IMR-90 (cell line): ENCODE measurements at regions not wholly inside any gene's neighbourhood (a gene's known extent, or its start where the extent isn't known, plus 50 kb on each side); places are given as distances from the start of the nearest gene placed in this dataset.

Source experiments
- ATAC-seq: fragments of 200-7000 bp; cut with Tn5 transposase; 2 replicates; pipeline ENCODE4 v1.9.1; 2020; ENCODE audit warnings: low read depth, mild to moderate bottlenecking, moderate library complexity
- BruUV-seq: library from RNA; stranded (reverse); fragments of 400-500 nt; replicated peaks from 2 replicates; lab custom pipeline; 2021; lab: Mats Ljungman, UMichigan
- CTCF ChIA-PET: fragments of 300-600 bp; formaldehyde crosslinking; extraction: SDS; loops from one replicate; lab custom pipeline; 2021; ENCODE audit warnings: antibody characterized with exemption; lab: Yijun Ruan, JAX
- POLR2A ChIA-PET: fragments of 300-600 bp; sonication (Branson Sonifier 250); formaldehyde crosslinking; loops from one replicate; lab custom pipeline; 2022; ENCODE audit warnings: antibody characterized with exemption; ENCODE audit not compliant: unreplicated experiment; lab: Charles Lee
- DNase-seq: peaks from one replicate; pipeline ENCODE4 v3.0.0; 2013
- H2AFZ ChIP-seq: replicated peaks from 2 replicates; pipeline ENCODE3; 2013; ENCODE audit warnings: low read length, mild to moderate bottlenecking; ENCODE audit not compliant: poor library complexity
- H2AK5ac ChIP-seq: 2 replicates; pipeline ENCODE4 v1.6.1; 2013; ENCODE audit warnings: low read depth, low read length, inconsistent platforms
- H2AK9ac ChIP-seq: replicated peaks from 2 replicates; pipeline ENCODE3; 2013; ENCODE audit warnings: mild to moderate bottlenecking, low read depth, low read length, moderate library complexity; ENCODE audit not compliant: poor library complexity
- H2BK120ac ChIP-seq: 2 replicates; pipeline ENCODE4 v1.6.1; 2013; ENCODE audit warnings: low read depth, low read length, inconsistent platforms
- H2BK15ac ChIP-seq: 3 replicates; pipeline ENCODE4 v1.6.1; 2013; ENCODE audit warnings: low read depth, low read length, inconsistent platforms
- H2BK20ac ChIP-seq: 2 replicates; pipeline ENCODE4 v1.6.1; 2013; ENCODE audit warnings: low read depth, mild to moderate bottlenecking, inconsistent platforms, low read length, moderate library complexity
- H2BK5ac ChIP-seq: 2 replicates; pipeline ENCODE4 v1.6.1; 2013; ENCODE audit warnings: mild to moderate bottlenecking, low read depth, low read length, inconsistent platforms; ENCODE audit not compliant: poor library complexity, severe bottlenecking
- H3K14ac ChIP-seq: replicated peaks from 2 replicates; pipeline ENCODE4 v1.6.1; 2013; ENCODE audit warnings: low read depth, low read length, inconsistent platforms
- H3K18ac ChIP-seq: 2 replicates; pipeline ENCODE4 v1.6.1; 2013; ENCODE audit warnings: low read depth, low read length, control low read depth
- H3K23ac ChIP-seq: 2 replicates; pipeline ENCODE4 v1.6.1; 2013; ENCODE audit warnings: low read depth, low read length, inconsistent platforms
- H3K27ac ChIP-seq: 2 replicates; pipeline ENCODE4 v1.5.1; 2013; ENCODE audit warnings: mild to moderate bottlenecking, control low read depth, low read length; ENCODE audit not compliant: insufficient read depth
- H3K27me3 ChIP-seq: 2 replicates; pipeline ENCODE4 v1.6.1; 2013; ENCODE audit warnings: low read length; ENCODE audit not compliant: control insufficient read depth, insufficient read depth
- H3K36me3 ChIP-seq: 2 replicates; pipeline ENCODE4 v1.6.1; 2013; ENCODE audit warnings: low read length, mixed read lengths; ENCODE audit not compliant: control insufficient read depth, insufficient read depth
- H3K4ac ChIP-seq: 2 replicates; pipeline ENCODE4 v1.6.1; 2013; ENCODE audit warnings: low read depth, low read length, inconsistent platforms
- H3K4me1 ChIP-seq: 2 replicates; pipeline ENCODE4 v1.6.1; 2013; ENCODE audit warnings: low read length, mixed read lengths; ENCODE audit not compliant: control insufficient read depth, insufficient read depth
- H3K4me2 ChIP-seq: 2 replicates; pipeline ENCODE4 v1.6.1; 2013; ENCODE audit warnings: low read depth, mild to moderate bottlenecking, control low read depth, low read length, moderate library complexity
- H3K4me3 ChIP-seq: 2 replicates; pipeline ENCODE4 v1.5.1; 2013; ENCODE audit warnings: low read depth, mild to moderate bottlenecking, control low read depth, low read length, moderate library complexity; ENCODE audit not compliant: insufficient read depth
- H3K56ac ChIP-seq: 2 replicates; pipeline ENCODE4 v1.6.1; 2013; ENCODE audit warnings: low read length, inconsistent platforms; ENCODE audit not compliant: insufficient read depth; ENCODE audit errors: extremely low read depth
- H3K79me1 ChIP-seq, 2 experiments: 2 replicates each; pipeline ENCODE4 v1.6.1; 2013; ENCODE audit warnings: low read length in 2 of 2, inconsistent platforms in 1 of 2, low read depth in 1 of 2
- H3K9ac ChIP-seq: 2 replicates; pipeline ENCODE4 v1.6.1; 2013; ENCODE audit warnings: low read depth, low read length, control low read depth
- H3K9me1 ChIP-seq: 2 replicates; pipeline ENCODE4 v1.6.1; 2013; ENCODE audit warnings: low read length, inconsistent platforms; ENCODE audit not compliant: insufficient read depth
- H3K9me3 ChIP-seq: 2 replicates; pipeline ENCODE4 v1.6.1; 2013; ENCODE audit warnings: low read length; ENCODE audit not compliant: control insufficient read depth, insufficient read depth
- H4K20me1 ChIP-seq: 2 replicates; pipeline ENCODE4 v1.6.1; 2013; ENCODE audit warnings: low read length, inconsistent platforms; ENCODE audit not compliant: insufficient read depth
- H4K5ac ChIP-seq: 2 replicates; pipeline ENCODE4 v1.6.1; 2013; ENCODE audit warnings: mild to moderate bottlenecking, low read depth, low read length, control low read depth
- H4K8ac ChIP-seq, 2 experiments: 2 replicates each; pipeline ENCODE4 v1.6.1; 2013; ENCODE audit warnings: low read depth in 2 of 2, low read length in 2 of 2, control low read depth in 1 of 2, inconsistent platforms in 1 of 2
- H4K91ac ChIP-seq: 2 replicates; pipeline ENCODE4 v1.6.1; 2013; ENCODE audit warnings: low read depth, low read length, inconsistent platforms; ENCODE audit not compliant: insufficient read depth
- CEBPB ChIP-seq: IDR thresholded peaks from 2 replicates; pipeline ENCODE4 v1.6.1; 2012; ENCODE audit warnings: low read depth, low read length, improper control_type of control experiment
- CHD1 ChIP-seq: IDR thresholded peaks from 2 replicates; pipeline ENCODE4 v1.6.1; 2012; ENCODE audit warnings: low read depth, low read length, improper control_type of control experiment
- MAFK ChIP-seq: IDR thresholded peaks from 2 replicates; pipeline ENCODE4 v1.6.1; 2012; ENCODE audit warnings: low read depth, low read length, improper control_type of control experiment
- NFE2L2 ChIP-seq: fragments of 150-350 bp; IDR thresholded peaks from 2 replicates; pipeline ENCODE4 v1.6.1; 2016; ENCODE audit warnings: low read depth, mild to moderate bottlenecking, low read length
- POLR2A ChIP-seq: IDR thresholded peaks from 2 replicates; pipeline ENCODE4 v1.6.1; 2012; ENCODE audit warnings: mild to moderate bottlenecking, low read depth, low read length
- RAD21 ChIP-seq: IDR thresholded peaks from 2 replicates; pipeline ENCODE4 v1.6.1; 2012; ENCODE audit warnings: low read length, improper control_type of control experiment
- RCOR1 ChIP-seq: IDR thresholded peaks from 2 replicates; pipeline ENCODE4 v1.6.1; 2012; ENCODE audit warnings: mild to moderate bottlenecking, low read length, improper control_type of control experiment; ENCODE audit not compliant: insufficient replicate concordance
- RFX5 ChIP-seq: IDR thresholded peaks from 2 replicates; pipeline ENCODE4 v1.8.0; 2012; ENCODE audit warnings: low read depth, mild to moderate bottlenecking, low read length, moderate library complexity
- SMC3 ChIP-seq: fragments of 150-350 bp; IDR thresholded peaks from 2 replicates; pipeline ENCODE4 v1.6.1; 2016; ENCODE audit warnings: low read depth, mild to moderate bottlenecking, antibody characterized with exemption, low read length, moderate library complexity
- WGBS, 2 experiments: methylation state at CpG; one replicate each; pipeline versions ENCODE4 v1.1.5 to v1.1.7; 2013; ENCODE audit warnings: missing lambda C conversion rate in 2 of 2; ENCODE audit not compliant: insufficient read length in 1 of 2; ENCODE audit errors: extremely low coverage in 2 of 2; 5-methylcytosine and 5-hydroxymethylcytosine counted together
- dilution Hi-C: fragments of 300-500 bp; cut with HindIII; formaldehyde crosslinking; loops from one replicate; pipeline ENCODE4 v1.14.3; 2018; ENCODE audit warnings: low sequenced_read_pairs; ENCODE audit not compliant: unreplicated experiment
- in situ Hi-C: fragments of 300-500 bp; cut with MboI; formaldehyde crosslinking; loops from 3 replicates; pipeline ENCODE4 v1.14.3; 2019; ENCODE audit warnings: low sequenced_read_pairs, inconsistent platforms, mixed read lengths
- intact Hi-C: fragments of 100-400 bp; cut with micrococcal nuclease; formaldehyde crosslinking; loops from 2 replicates; pipeline ENCODE4 v1.10.0; 2022
- TF ChIP-seq, protein P1 (sequence below): fragments of 150-350 bp; IDR thresholded peaks from 2 replicates; pipeline ENCODE4 v1.6.1; 2016; ENCODE audit warnings: low read depth, mild to moderate bottlenecking, low read length, moderate library complexity, borderline replicate concordance
- TF ChIP-seq, protein P2 (sequence below): fragments of 150-350 bp; IDR thresholded peaks from 2 replicates; pipeline ENCODE4 v1.6.1; 2017; ENCODE audit warnings: mild to moderate bottlenecking, antibody characterized with exemption, low read length, low read depth

DNA sequence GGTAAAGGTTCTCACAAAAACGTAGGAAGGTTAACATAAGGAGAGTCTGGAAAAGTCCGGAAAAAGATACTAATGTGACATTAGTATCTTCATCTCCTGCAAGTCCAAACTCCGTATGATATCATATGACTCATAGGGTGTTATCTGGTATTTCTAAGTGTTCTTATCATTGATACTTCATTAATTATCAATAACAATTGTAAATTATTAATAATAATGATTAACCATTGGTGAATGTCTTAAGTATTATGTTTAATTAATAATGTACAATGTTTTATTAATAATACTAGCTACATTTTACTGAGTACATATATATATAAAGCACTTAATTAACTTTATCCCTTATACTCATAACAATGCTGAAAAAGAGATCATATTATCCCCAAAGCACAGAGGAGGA is 402.4 kb downstream of the SEMA3D start:
- Histone ChIP-seq H2BK120ac (no peak overlapping the region), H3K4me3 (no peak overlapping the region), H3K9me1 (0 out of 2 replicates have a peak, but pooled peaks cover 2% of the 10 kb centered on the region), H4K8ac (no peak overlapping the region), H4K91ac (no peak overlapping the region), H3K36me3 (no peaks in the 10 kb centered on the region), H3K27ac (no peak overlapping the region), H3K4me2 (no peak overlapping the region), H3K27me3 (no peaks in the 10 kb centered on the region), H2BK15ac (no peak overlapping the region), H3K14ac (no peak overlapping the region), H3K9ac (no peak overlapping the region), H3K9me3 (no peaks in the 10 kb centered on the region), H2BK20ac (no peak overlapping the region), H3K23ac (no peak overlapping the region), H3K4me1 (no peaks in the 10 kb centered on the region), H2AFZ (no peak overlapping the region), H3K79me1 (no peaks in the 10 kb centered on the region), H4K5ac (no peak overlapping the region), H4K20me1 (no peaks in the 10 kb centered on the region), H2BK5ac (no peak overlapping the region), H2AK9ac (no peak overlapping the region), H3K18ac (no peak overlapping the region), H3K4ac (no peak overlapping the region), H2AK5ac (no peak overlapping the region), H3K56ac (no peak overlapping the region)
- in situ Hi-C loops = no loop called here
- ChIA-PET CTCF (no interaction called here), POLR2A (no interaction called here)
- intact Hi-C loops = no loop called here
- WGBS, 2 experiments = no CpG with 5 or more reads among the region's 3 CpGs
- dilution Hi-C loops = no loop called here
- TF ChIP-seq, protein P1, sequence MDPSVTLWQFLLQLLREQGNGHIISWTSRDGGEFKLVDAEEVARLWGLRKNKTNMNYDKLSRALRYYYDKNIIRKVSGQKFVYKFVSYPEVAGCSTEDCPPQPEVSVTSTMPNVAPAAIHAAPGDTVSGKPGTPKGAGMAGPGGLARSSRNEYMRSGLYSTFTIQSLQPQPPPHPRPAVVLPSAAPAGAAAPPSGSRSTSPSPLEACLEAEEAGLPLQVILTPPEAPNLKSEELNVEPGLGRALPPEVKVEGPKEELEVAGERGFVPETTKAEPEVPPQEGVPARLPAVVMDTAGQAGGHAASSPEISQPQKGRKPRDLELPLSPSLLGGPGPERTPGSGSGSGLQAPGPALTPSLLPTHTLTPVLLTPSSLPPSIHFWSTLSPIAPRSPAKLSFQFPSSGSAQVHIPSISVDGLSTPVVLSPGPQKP = no peak
- TF ChIP-seq NFE2L2 = no peak
- no peak for TF ChIP-seq POLR2A
- no peak for TF ChIP-seq MAFK
- TF ChIP-seq RCOR1 = no peak
- TF ChIP-seq, protein P2, sequence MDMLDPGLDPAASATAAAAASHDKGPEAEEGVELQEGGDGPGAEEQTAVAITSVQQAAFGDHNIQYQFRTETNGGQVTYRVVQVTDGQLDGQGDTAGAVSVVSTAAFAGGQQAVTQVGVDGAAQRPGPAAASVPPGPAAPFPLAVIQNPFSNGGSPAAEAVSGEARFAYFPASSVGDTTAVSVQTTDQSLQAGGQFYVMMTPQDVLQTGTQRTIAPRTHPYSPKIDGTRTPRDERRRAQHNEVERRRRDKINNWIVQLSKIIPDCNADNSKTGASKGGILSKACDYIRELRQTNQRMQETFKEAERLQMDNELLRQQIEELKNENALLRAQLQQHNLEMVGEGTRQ = no peak
- TF ChIP-seq RFX5 = no peak
- TF ChIP-seq CEBPB = no peak
- TF ChIP-seq CHD1 = no peak
- TF ChIP-seq SMC3 = no peak
- no peak for TF ChIP-seq RAD21
- BruUV-seq = no TSS peak
- ATAC-seq (no peak), DNase-seq (no peak)
